ENCODE measurements at regions not wholly inside any gene's neighbourhood (a gene's known extent, or its start where the extent isn't known, plus 50 kb on each side); places are given as distances from the start of the nearest gene placed in this dataset.
"Not testable (repeated sequence)": the region's sequence is repeated elsewhere in the genome, so short reads cannot be mapped to it uniquely, and the experiment has no call there.

DNA sequence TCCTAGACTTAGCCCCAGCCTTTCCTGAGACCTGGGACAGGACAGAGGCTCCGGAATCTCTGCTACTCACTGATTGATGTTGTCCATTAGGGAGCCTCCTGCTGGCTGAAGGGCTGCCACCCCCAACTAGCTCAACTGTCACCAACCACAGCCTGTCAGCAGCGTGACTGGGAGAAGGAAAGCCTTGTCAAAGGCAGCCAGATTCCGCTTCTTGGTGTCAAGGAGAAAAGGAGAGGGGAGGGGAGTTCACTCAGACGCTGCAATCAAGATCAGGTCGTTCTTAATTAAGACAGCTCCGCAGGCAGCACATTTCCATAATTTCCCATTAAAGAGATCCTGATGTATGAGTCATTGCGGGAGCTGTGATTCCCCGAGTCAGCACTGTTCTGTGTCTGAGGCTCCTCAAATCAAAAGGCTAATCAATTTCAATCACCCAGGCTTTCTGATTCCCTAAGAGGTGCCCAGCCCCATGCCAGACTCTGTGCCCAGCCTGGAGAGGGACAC is 152.8 kb upstream of the ZBED5 start:
- DNase-seq (ENCODE audit: low read depth in 2 of 2), result no peak

DNA sequence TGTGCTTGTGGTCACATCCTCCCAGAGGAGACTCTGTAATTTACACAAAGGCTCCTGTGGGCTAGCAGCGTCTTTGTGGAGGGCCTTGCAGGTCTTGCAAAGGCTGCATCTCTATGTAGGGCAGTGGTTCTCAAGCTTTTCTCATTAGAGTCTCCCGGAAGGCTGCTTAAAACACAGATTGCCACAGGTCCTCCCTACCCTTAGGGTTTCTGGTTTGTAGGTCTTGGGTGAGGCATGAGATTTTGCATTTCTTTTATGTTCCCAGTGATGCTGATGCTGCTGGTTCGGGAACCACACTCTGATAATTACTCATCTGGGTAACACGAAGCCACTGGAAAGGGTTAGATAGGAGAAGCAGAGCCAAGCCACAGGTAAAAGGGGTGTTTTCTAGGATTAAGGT is 151.3 kb upstream of the ZBED5 start:
- no peak for DNase-seq (ENCODE audit: low read depth in 2 of 2)

GRCh38 chr11:11004069-11004468 is 146.2 kb upstream of the ZBED5 start:
- no peak for DNase-seq (ENCODE audit: low read depth in 2 of 2)

- no peak for DNase-seq (ENCODE audit: low read depth in 2 of 2)
Measured at GRCh38 chr11:11003226-11003625, 145.4 kb upstream of the ZBED5 start.

- DNase-seq (ENCODE audit: low read depth in 2 of 2), result no peak
Measured at GRCh38 chr11:11000579-11001283, 142.9 kb upstream of the ZBED5 start.

- no peak for DNase-seq (ENCODE audit: low read depth in 2 of 2)
Measured at GRCh38 chr11:10998674-10999073, 140.8 kb upstream of the ZBED5 start.

DNA sequence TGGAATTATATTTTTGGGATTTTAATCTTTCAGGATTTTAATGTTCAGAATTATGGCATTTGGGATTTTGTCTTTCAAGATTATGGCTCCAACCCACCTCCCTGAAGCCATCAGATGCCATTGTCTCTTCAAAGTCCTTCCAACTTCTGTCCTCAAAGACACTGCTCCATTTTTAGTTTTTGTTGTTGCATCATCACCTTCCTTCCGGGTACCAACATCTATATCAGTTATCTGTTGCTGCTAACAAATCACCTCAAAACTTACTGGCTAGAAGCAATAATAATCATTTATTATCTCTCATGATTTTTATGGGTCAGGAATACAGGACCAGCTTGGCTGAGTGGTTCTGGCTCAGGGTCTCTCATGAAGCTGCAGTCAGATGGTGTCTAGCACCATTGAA is 138.8 kb upstream of the ZBED5 start:
- DNase-seq (ENCODE audit: low read depth in 2 of 2), result no peak

GRCh38 chr11:10993640-10994039 is 135.8 kb upstream of the ZBED5 start:
- DNase-seq (ENCODE audit: low read depth in 2 of 2), result no peak

DNA sequence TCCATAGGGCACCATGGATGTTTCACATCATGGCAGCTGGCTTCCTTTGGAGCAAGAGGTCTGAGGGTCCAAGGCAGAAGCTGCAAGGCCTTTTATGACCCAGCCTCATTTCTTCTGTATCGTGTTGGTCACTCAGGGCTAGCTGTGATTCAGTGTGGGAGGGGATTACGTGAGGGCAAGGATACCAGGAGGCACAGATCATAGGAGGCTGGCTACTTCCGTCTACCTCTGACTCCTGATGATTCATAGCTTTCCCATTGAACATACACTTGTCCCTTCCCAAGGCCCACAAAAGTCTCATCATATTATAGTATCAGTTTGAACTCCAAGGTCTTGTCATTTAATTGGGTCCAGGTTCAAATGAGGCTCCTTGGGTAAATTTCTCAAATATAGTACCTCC is 135.3 kb upstream of the ZBED5 start:
- DNase-seq (ENCODE audit: low read depth in 2 of 2), result no peak

- no peak for DNase-seq (ENCODE audit: low read depth in 2 of 2)
Measured at GRCh38 chr11:10991393-10991792, 133.5 kb upstream of the ZBED5 start.

GRCh38 chr11:10990637-10991193 is 132.9 kb upstream of the ZBED5 start:
- DNase-seq (ENCODE audit: low read depth in 2 of 2), result no peak

GRCh38 chr11:10990160-10990559 is 132.3 kb upstream of the ZBED5 start:
- no peak for DNase-seq (ENCODE audit: low read depth in 2 of 2)

DNA sequence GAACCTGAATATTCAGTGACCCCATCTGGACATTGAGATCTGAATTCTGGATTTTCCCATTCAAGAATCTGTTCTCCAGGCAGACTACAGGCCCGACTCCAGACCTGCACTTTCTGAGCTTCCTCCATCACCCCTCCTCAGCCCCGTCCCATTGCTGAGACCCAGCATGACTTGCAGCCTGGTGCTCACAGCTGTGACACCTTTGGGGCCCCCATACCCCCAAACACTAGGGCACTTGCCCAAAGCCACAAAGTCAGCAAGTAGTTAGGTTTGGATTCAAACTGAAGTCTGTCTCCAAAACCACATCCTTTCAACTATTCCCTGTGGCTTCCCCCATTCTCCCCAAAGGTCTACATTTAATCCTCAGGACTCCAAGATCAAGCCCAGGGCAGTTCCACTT is 128.2 kb upstream of the ZBED5 start:
- no peak for DNase-seq (ENCODE audit: low read depth in 2 of 2)

GRCh38 chr11:10984742-10985141 is 126.9 kb upstream of the ZBED5 start:
- no peak for DNase-seq (ENCODE audit: low read depth in 2 of 2)

DNA sequence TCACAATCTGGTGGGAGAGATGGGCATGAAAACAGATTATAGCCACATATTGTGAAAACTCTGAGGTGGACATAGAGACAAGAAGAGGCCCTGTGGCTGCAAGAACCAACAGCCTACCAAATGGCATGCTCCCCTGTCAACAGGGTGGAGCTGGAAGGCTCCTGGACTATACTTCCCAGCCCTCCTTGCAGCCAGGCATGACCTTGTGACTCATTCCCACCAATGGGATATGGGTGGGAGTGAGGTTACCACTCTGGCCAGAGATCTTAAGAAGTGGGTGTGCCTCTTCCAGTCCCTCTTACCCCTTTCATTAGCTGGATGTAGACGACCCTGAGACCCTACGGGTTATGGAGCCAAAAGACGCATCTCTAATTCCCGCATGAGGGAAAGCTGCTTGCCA is 126.4 kb upstream of the ZBED5 start:
- DNase-seq (ENCODE audit: low read depth in 2 of 2), result no peak

DNA sequence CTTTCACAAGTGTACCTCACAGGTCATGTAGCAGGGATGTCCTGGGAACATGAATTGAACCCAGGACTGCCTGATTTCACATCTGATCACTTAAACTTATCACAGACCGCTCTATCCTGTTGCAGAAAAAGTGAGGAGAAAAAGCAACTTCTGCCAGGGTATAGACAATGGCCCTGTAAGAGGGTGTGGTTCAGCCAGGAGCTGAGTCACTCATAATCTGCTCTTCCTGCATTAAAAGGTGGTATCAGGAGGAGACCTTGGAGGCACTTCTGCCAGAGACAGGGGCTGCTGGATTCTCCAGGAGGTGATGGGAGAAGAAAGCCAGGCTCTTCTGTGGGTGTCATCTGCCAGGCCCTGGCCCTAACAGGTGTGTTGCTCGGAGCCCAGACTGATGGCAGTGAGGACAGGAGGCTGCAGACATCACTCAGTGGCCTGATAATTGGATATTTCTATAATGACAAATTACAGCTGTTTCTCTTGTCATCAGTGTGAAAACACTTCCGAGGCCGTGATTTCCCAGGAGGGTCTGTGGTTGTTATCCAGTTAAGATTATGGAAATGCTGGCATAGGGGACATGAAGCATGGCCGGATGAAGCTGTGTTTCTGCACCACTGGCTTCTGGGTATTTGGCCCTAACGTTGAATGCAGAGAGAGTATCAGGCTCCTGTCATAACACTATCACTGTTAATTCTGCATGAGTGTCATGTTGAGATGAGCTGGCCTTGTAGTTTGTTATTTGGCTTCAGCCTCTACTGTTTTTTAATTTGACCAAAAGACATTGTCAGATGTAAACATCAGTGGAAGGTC is 125.1 kb upstream of the ZBED5 start:
- no peak for DNase-seq (ENCODE audit: low read depth in 2 of 2)

DNA sequence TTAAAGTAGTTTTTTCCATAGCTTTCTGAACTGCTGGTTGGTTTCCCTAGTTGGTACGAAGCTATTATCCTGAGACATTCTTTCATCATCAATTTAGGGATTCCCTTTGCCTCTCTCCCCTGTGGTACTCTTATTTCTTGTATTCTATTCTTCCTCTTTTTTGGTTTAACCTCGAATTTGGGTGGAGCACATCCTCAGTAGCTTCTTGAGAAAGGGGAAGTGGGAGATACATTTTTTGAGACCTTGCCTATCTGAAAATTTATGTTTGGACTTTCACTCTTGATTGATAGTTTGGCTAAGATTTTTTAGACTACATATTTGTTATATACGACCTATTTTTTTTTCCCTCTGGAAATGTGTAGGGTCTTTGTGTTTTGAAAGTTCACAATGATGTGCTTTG is 121.7 kb upstream of the ZBED5 start:
- DNase-seq (ENCODE audit: low read depth in 2 of 2), result no peak

DNA sequence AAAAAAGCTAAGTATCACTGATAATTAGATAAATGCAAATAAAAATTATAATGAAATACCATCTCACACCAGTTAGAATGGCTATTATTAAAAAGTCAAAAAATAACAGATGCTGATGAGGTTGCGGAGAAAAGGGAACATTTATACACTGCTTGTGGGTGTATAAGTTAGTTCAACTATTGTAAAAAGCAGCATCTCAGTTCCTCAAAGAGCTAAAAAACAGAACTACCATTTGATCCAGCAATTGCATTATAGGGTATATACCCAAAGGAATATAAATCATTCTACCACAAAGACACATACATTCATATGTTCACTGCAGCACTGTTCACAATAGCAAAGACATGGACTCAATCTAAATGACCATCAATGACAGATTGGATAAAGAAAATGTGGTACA is 120.3 kb upstream of the ZBED5 start:
- DNase-seq (ENCODE audit: low read depth in 2 of 2), result no peak

- no peak for DNase-seq (ENCODE audit: low read depth in 2 of 2)
Measured at GRCh38 chr11:10975287-10975721, 117.5 kb upstream of the ZBED5 start.

DNA sequence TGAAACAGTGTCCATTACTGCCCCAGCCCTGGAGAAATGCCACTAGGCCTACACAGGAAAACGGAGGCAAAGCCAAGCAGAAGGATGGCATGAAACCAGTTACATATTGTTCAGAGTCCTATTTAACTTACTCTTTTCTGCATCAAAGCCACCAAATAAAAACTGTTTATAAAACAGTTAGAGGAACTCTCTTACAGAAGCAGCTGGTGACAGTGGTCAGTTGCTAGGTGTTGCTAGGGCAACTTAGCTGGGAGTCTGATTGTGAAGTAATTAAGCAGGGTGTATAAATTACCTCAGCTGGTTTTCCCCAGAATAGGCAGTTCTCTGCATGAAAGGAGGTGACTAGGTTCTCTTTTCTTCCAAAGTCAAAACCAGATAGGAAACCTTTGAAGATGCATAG is 115.6 kb upstream of the ZBED5 start:
- DNase-seq (ENCODE audit: low read depth in 2 of 2), result no peak

GRCh38 chr11:10970926-10971325 is 113.1 kb upstream of the ZBED5 start:
- no peak for DNase-seq (ENCODE audit: low read depth in 2 of 2)

DNA sequence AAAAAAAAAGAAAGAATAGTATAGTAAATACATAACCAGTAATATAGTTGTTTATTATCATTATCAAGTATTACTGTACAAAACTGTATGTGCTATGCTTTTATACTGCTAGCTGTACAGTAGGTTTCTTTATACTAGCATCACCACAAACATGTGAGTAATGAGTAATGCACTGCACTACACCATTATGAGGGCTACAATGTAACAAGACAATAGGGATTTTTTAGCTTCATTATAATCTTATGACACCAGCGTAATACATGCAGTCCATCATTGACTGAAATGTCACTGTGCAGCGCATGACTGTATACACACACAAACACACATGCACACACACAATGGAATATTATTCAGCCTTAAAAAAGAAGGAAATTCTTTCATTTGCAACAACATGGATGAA is 111.5 kb upstream of the ZBED5 start:
- DNase-seq (ENCODE audit: low read depth in 2 of 2), result no peak

DNA sequence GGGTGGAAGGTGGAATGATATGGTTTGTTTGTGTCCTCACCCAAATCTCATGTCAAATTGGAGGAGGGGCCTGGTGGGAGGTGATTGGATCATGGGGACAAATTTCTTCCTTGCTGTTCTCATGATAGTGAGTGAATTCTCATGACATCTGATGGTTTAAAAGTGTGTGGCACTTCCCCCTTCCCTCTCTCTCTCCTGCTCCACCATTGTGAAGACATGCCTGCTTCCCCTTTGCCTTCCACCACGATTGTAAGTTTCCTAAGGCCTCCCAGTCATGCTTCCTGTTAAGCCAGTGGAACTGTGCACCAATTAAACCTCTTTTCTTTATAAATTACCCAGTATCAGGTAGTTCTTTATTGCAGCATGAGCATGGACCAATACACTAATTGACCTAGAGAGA is 99.0 kb upstream of the ZBED5 start:
- DNase-seq (ENCODE audit: low read depth in 2 of 2), result not testable (repeated sequence)

Measured in stimulated activated CD8-positive, alpha-beta memory T cell treated with anti-CD3 and anti-CD28 coated beads, Interleukin-7, amount 100 ng/mL, for 4 hours (primary cell).